H1 (cell line): ENCODE measurements at regions not wholly inside any gene's neighbourhood (a gene's known extent, or its start where the extent isn't known, plus 50 kb on each side); places are given as distances from the start of the nearest gene placed in this dataset.
A peak's percentile ranks its signal among the peaks of the same experiment; 100 is the strongest.

ENCODE experiments used
- CTCF ChIA-PET: fragments of 300-600 bp; sonication (Branson Sonifier 250); formaldehyde crosslinking; loops from one replicate; lab custom pipeline; 2021; ENCODE audit not compliant: partially characterized antibody; lab: Charles Lee
- POLR2A ChIA-PET: fragments of 300-600 bp; sonication (Branson Sonifier 250); formaldehyde crosslinking; loops from one replicate; lab custom pipeline; 2021; ENCODE audit warnings: inconsistent platforms; ENCODE audit not compliant: partially characterized antibody; lab: Charles Lee
- DNase-seq, 2 experiments: peaks; one replicate each; pipeline versions ENCODE4 v3.0.0 to v3.0.0-alpha.2; 2010 to 2022; ENCODE audit warnings: low spot score in 2 of 2, low read depth in 1 of 2, mixed read lengths in 1 of 2
- FAIRE-seq: peaks from 2 replicates; lab custom pipeline; 2011; peaks lifted over from hg19 to GRCh38; lab: Jason Lieb, UNC
- H2AFZ ChIP-seq: 2 replicates; pipeline ENCODE4 v1.8.1; 2012; ENCODE audit warnings: low read length, inconsistent platforms
- H2AK5ac ChIP-seq: 2 replicates; pipeline ENCODE4 v1.6.1; 2013; ENCODE audit warnings: low read depth, low read length
- H2BK120ac ChIP-seq: replicated peaks from 2 replicates; pipeline ENCODE3; 2013; ENCODE audit warnings: low read depth, low read length, inconsistent platforms
- H2BK12ac ChIP-seq: 2 replicates; pipeline ENCODE4 v1.6.1; 2013; ENCODE audit warnings: low read depth, low read length
- H2BK15ac ChIP-seq: 2 replicates; pipeline ENCODE4 v1.6.1; 2013; ENCODE audit warnings: low read length
- H2BK20ac ChIP-seq: 2 replicates; pipeline ENCODE4 v1.6.1; 2013; ENCODE audit warnings: low read length
- H2BK5ac ChIP-seq: 2 replicates; pipeline ENCODE4 v1.6.1; 2013; ENCODE audit warnings: low read depth, low read length
- H3K14ac ChIP-seq: 2 replicates; pipeline ENCODE4 v1.6.1; 2013; ENCODE audit warnings: inconsistent platforms; ENCODE audit not compliant: insufficient read length
- H3K18ac ChIP-seq: 2 replicates; pipeline ENCODE4 v1.6.1; 2013; ENCODE audit warnings: low read length; ENCODE audit errors: extremely low read depth
- H3K23ac ChIP-seq: 2 replicates; pipeline ENCODE4 v1.6.1; 2013; ENCODE audit warnings: inconsistent platforms; ENCODE audit not compliant: insufficient read length
- H3K23me2 ChIP-seq: 2 replicates; pipeline ENCODE4 v1.6.1; 2013; ENCODE audit warnings: low read depth, low read length
- H3K27ac ChIP-seq: 2 replicates; pipeline ENCODE4 v1.6.1; 2011; ENCODE audit warnings: low read depth, low read length, inconsistent platforms
- H3K27me3 ChIP-seq, 4 experiments: replicated peaks in 1 of 4; 1 replicate in 1 of 4; 2 replicates in 3 of 4; pipeline versions ENCODE4 v1.6.1 to v1.8.1; 2011 to 2013; ENCODE audit warnings: low read length in 3 of 4, mild to moderate bottlenecking in 3 of 4, inconsistent platforms in 2 of 4, mixed read lengths in 2 of 4, moderate library complexity in 1 of 4; ENCODE audit not compliant: control insufficient read depth in 3 of 4, insufficient read depth in 3 of 4; ENCODE audit errors: extremely low read depth in 1 of 4
- H3K36me3 ChIP-seq, 4 experiments: 2 replicates each; pipeline versions ENCODE4 v1.6.1 to v1.8.1; 2011 to 2013; ENCODE audit warnings: mild to moderate bottlenecking in 4 of 4, low read length in 3 of 4, moderate library complexity in 2 of 4, control low read depth in 1 of 4, inconsistent platforms in 1 of 4; ENCODE audit not compliant: insufficient read depth in 4 of 4, control insufficient read depth in 2 of 4
- H3K4ac ChIP-seq: replicated peaks from 2 replicates; pipeline ENCODE3; 2013; ENCODE audit warnings: low read length, low read depth, mixed read lengths, inconsistent platforms; ENCODE audit not compliant: insufficient read length
- H3K4me1 ChIP-seq, 4 experiments: replicated peaks in 1 of 4; 1 replicate in 1 of 4; 2 replicates in 3 of 4; pipeline versions ENCODE4 v1.6.1 to v1.8.1; 2011 to 2013; ENCODE audit warnings: low read length in 3 of 4, inconsistent platforms in 2 of 4, mixed read lengths in 1 of 4; ENCODE audit not compliant: insufficient read depth in 4 of 4, control insufficient read depth in 3 of 4
- H3K4me2 ChIP-seq, 2 experiments: 2 replicates each; pipeline versions ENCODE4 v1.6.1 to v1.8.1; 2011 to 2013; ENCODE audit warnings: low read depth in 2 of 2, low read length in 2 of 2, control low read depth in 1 of 2, inconsistent platforms in 1 of 2, mild to moderate bottlenecking in 1 of 2; ENCODE audit not compliant: insufficient read depth in 1 of 2
- H3K4me3 ChIP-seq, 4 experiments: fragments of 200-600, 300-600 bp in 1 of 4; sonication (generic), shearing (Covaris generic), sonication (Bioruptor Twin) in 1 of 4; 2 replicates each; pipeline versions ENCODE4 v1.5.1 to v1.8.1; 2011 to 2016; ENCODE audit warnings: low read length in 4 of 4, low read depth in 3 of 4, control low read depth in 2 of 4, inconsistent platforms in 2 of 4, mild to moderate bottlenecking in 2 of 4, mixed read lengths in 1 of 4, moderate library complexity in 1 of 4; ENCODE audit not compliant: insufficient read depth in 2 of 4; ENCODE audit errors: extremely low read depth in 1 of 4
- H3K56ac ChIP-seq: replicated peaks from 2 replicates; pipeline ENCODE3; 2013; ENCODE audit warnings: low read depth, mild to moderate bottlenecking, mixed read lengths, low read length, inconsistent platforms; ENCODE audit not compliant: insufficient read length
- H3K79me1 ChIP-seq: 2 replicates; pipeline ENCODE4 v1.6.1; 2013; ENCODE audit warnings: low read depth, low read length, control low read depth
- H3K79me2 ChIP-seq, 2 experiments: 2 replicates each; pipeline versions ENCODE4 v1.6.1 to v1.8.1; 2012 to 2013; ENCODE audit warnings: low read length in 2 of 2, mild to moderate bottlenecking in 2 of 2, inconsistent platforms in 1 of 2; ENCODE audit not compliant: insufficient read depth in 2 of 2, control insufficient read depth in 1 of 2
- H3K9ac ChIP-seq, 4 experiments: replicated peaks in 1 of 4; 1 replicate in 1 of 4; 2 replicates in 3 of 4; pipeline versions ENCODE4 v1.6.1 to v1.8.1; 2011 to 2013; ENCODE audit warnings: low read depth in 3 of 4, low read length in 3 of 4, control low read depth in 2 of 4, mild to moderate bottlenecking in 2 of 4, moderate library complexity in 2 of 4, inconsistent platforms in 1 of 4; ENCODE audit errors: extremely low read depth in 1 of 4
- H3K9me3 ChIP-seq, 2 experiments: 2 replicates each; pipeline versions ENCODE4 v1.6.1 to v1.8.1; 2012 to 2013; ENCODE audit warnings: mild to moderate bottlenecking in 2 of 2, moderate library complexity in 2 of 2, control low read depth in 1 of 2, inconsistent platforms in 1 of 2, low read depth in 1 of 2, low read length in 1 of 2, mixed read lengths in 1 of 2; ENCODE audit not compliant: insufficient read depth in 2 of 2
- H4K20me1 ChIP-seq, 2 experiments: replicated peaks in 1 of 2; 2 replicates each; pipeline versions ENCODE3 to v1.8.1; 2011 to 2013; ENCODE audit warnings: inconsistent platforms in 2 of 2, low read length in 2 of 2, mild to moderate bottlenecking in 1 of 2; ENCODE audit not compliant: insufficient read depth in 2 of 2, control insufficient read depth in 1 of 2
- H4K5ac ChIP-seq: 2 replicates; pipeline ENCODE4 v1.6.1; 2013; ENCODE audit warnings: low read length, low read depth, mixed read lengths, inconsistent platforms; ENCODE audit not compliant: insufficient read length
- H4K8ac ChIP-seq: 2 replicates; pipeline ENCODE4 v1.8.0; 2013; ENCODE audit warnings: mild to moderate bottlenecking, moderate library complexity, low read length, inconsistent platforms; ENCODE audit not compliant: insufficient read depth; ENCODE audit errors: extremely low read depth
- H4K91ac ChIP-seq: replicated peaks from 2 replicates; pipeline ENCODE3; 2013; ENCODE audit warnings: low read length, mixed read lengths, inconsistent platforms; ENCODE audit not compliant: insufficient read length
- WGBS, 2 experiments: shearing (Covaris generic) in 1 of 2; methylation state at CpG; one replicate each; pipeline versions ENCODE4 v1.1.6 to v1.1.7; 2013 to 2015; ENCODE audit warnings: low lambda C conversion rate in 2 of 2, mixed read lengths in 2 of 2, inconsistent platforms in 1 of 2, low coverage in 1 of 2, missing lambda C conversion rate in 1 of 2; ENCODE audit not compliant: insufficient replicate concordance in 2 of 2, insufficient coverage in 1 of 2, insufficient read length in 1 of 2; ENCODE audit errors: extremely low coverage in 1 of 2, missing lambda C conversion rate in 1 of 2; 5-methylcytosine and 5-hydroxymethylcytosine counted together

- peaks cover 2% of the 10 kb centered on the region in 2 experiments for H4K20me1 ChIP-seq
- H3K23ac ChIP-seq: no peak overlapping the region
- H4K8ac ChIP-seq: peak overlapping the region; percentile 75; the same call in 1 of the 2 replicates
- no peak overlapping the region for H3K4ac ChIP-seq
- H3K79me2 ChIP-seq: peaks cover 0 to 27% of the 10 kb centered on the region in 2 experiments; a peak in 2 of 4 replicates
- H2BK120ac ChIP-seq: no peak overlapping the region
- peak overlapping the region; percentile 80 to 95 (median 94) for H3K4me3 ChIP-seq
- no peak overlapping the region for H2AFZ ChIP-seq
- no peak overlapping the region for H2AK5ac ChIP-seq
- H2BK12ac ChIP-seq: no peak overlapping the region
- peak overlapping the region; percentile 25 to 95 (median 70) for H3K9ac ChIP-seq
- no peak overlapping the region for H4K5ac ChIP-seq
- H3K36me3 ChIP-seq: no peaks in the 10 kb centered on the region; a peak in 1 of 8 replicates
- H3K27me3 ChIP-seq: no peaks in the 10 kb centered on the region
- CTCF ChIA-PET: interaction anchor here (0.6 to 2.2 kb wide), 5 partner anchors 22 to 108 kb away, joined by 3 to 6 read pairs (median 5); no protein-coding TSS in a partner anchor
- H3K56ac ChIP-seq: peak overlapping the region; percentile 55
- POLR2A ChIA-PET: interaction anchor here (0.6 to 2.2 kb wide), 14 partner anchors 9 to 521 kb away, joined by 3 to 11 read pairs (median 4); partner anchors contain the start of genes CBX3 and HNRNPA2B1
- peaks cover 5 to 26% (median 24%) of the 10 kb centered on the region in 4 experiments for H3K4me1 ChIP-seq
- H2BK15ac ChIP-seq: no peak overlapping the region
- peak overlapping the region; percentile 76; the same call in 1 of the 2 replicates for H2BK5ac ChIP-seq
- peaks cover 4% of the 10 kb centered on the region for H3K23me2 ChIP-seq
- H3K27ac ChIP-seq: peak overlapping the region; percentile 76; the same call in 1 of the 2 replicates
- H3K14ac ChIP-seq: no peak overlapping the region
- H3K79me1 ChIP-seq: peaks cover 2% of the 10 kb centered on the region; the same call in 1 of the 2 replicates
- peak; percentile 94 to 96 for DNase-seq
- H3K9me3 ChIP-seq: peaks cover 4 to 11% of the 10 kb centered on the region in 2 experiments; a peak in 3 of 4 replicates
- peak overlapping the region; percentile 29 for H4K91ac ChIP-seq
- no peak for FAIRE-seq
- H2BK20ac ChIP-seq: no peak overlapping the region
- peak overlapping the region; percentile 92 to 93 for H3K4me2 ChIP-seq
- H3K18ac ChIP-seq: peak overlapping the region; percentile 62
- whole genome bisulfite sequencing, 2 experiments: 3% methylated on average over 43 of the region's 86 CpGs; no CpG with 5 or more reads in 1 of the 2 experiments
Measured at GRCh38 chr7:25950488-25951413, 201.2 kb upstream of the NFE2L3 start.
